PC-3 (cell line): ENCODE measurements at regions not wholly inside any gene's neighbourhood (a gene's known extent, or its start where the extent isn't known, plus 50 kb on each side); places are given as distances from the start of the nearest gene placed in this dataset.
"Not testable (repeated sequence)": the region's sequence is repeated elsewhere in the genome, so short reads cannot be mapped to it uniquely, and the experiment has no call there.

Source experiments
- CTCF ChIP-seq: fragments of 300-600 bp; sonication (generic); conservative IDR thresholded peaks from 2 replicates; pipeline ENCODE4 v1.5.1; 2017; ENCODE audit warnings: antibody characterized with exemption, low read depth, mild to moderate bottlenecking, low read length
- EZH2 ChIP-seq: fragments of 300-600 bp; sonication (generic); IDR thresholded peaks from one replicate; pipeline ENCODE4 v1.6.1; 2017; ENCODE audit warnings: antibody characterized with exemption, mild to moderate bottlenecking, low read length; ENCODE audit not compliant: unreplicated experiment

- TF ChIP-seq CTCF, EZH2: not testable (repeated sequence)
Measured at GRCh38 chr17:30729471-30730170, 94.9 kb downstream of the CRLF3 start.
